HEK293 (cell line): ENCODE measurements at regions not wholly inside any gene's neighbourhood (a gene's known extent, or its start where the extent isn't known, plus 50 kb on each side); places are given as distances from the start of the nearest gene placed in this dataset.

ENCODE experiments used
- CTCF ChIA-PET: fragments of 350-600 bp; formaldehyde crosslinking; extraction: SDS; loops from one replicate; lab custom pipeline; 2021; ENCODE audit warnings: antibody characterized with exemption; lab: Yijun Ruan, JAX
- POLR2A ChIA-PET: fragments of 300-600 bp; formaldehyde crosslinking; extraction: SDS; loops from one replicate; lab custom pipeline; 2020; ENCODE audit warnings: antibody characterized with exemption, inconsistent platforms; lab: Yijun Ruan, JAX
- H3K27ac ChIP-seq: fragments of 200-500 bp; sonication (Bioruptor generic); 2 replicates; pipeline ENCODE4 v1.5.1; 2014; ENCODE audit warnings: low read depth, low read length, control low read depth, inconsistent platforms; ENCODE audit errors: extremely low read depth
- H3K36me3 ChIP-seq, 2 experiments: fragments of 200-500 bp in 1 of 2; sonication (Bioruptor generic) in 1 of 2; 1 replicate in 1 of 2; 2 replicates in 1 of 2; pipeline ENCODE4 v1.5.1; 2014 to 2017; ENCODE audit warnings: inconsistent platforms in 2 of 2, low read length in 2 of 2; ENCODE audit not compliant: control insufficient read depth in 2 of 2, insufficient read depth in 1 of 2
- H3K4me1 ChIP-seq: fragments of 200-500 bp; sonication (Bioruptor generic); 2 replicates; pipeline ENCODE4 v1.5.1; 2014; ENCODE audit warnings: mild to moderate bottlenecking, low read length, inconsistent platforms; ENCODE audit not compliant: control insufficient read depth, insufficient read depth
- H3K4me3 ChIP-seq: 2 replicates; pipeline ENCODE4 v1.5.1; 2011; ENCODE audit warnings: low read depth, mild to moderate bottlenecking, control low read depth, low read length, moderate library complexity
- H3K9me3 ChIP-seq: fragments of 200-500 bp; sonication (Bioruptor generic); 2 replicates; pipeline ENCODE4 v1.5.1; 2014; ENCODE audit warnings: low read depth, low read length, inconsistent platforms; ENCODE audit not compliant: control insufficient read depth, insufficient read depth
- BCL11B ChIP-seq: fragments of 450-650 bp; formaldehyde crosslinking; IDR thresholded peaks from 2 replicates; pipeline ENCODE4 v1.5.1; 2016; ENCODE audit warnings: low read depth, missing biosample characterization, missing genetic modification characterization
- OSR2 ChIP-seq: fragments of 450-650 bp; formaldehyde crosslinking; IDR thresholded peaks from 2 replicates; pipeline ENCODE4 v1.5.1; 2016; ENCODE audit warnings: missing biosample characterization, missing genetic modification characterization
- SCRT2 ChIP-seq: fragments of 450-650 bp; formaldehyde crosslinking; IDR thresholded peaks from 2 replicates; pipeline ENCODE4 v1.5.1; 2016; ENCODE audit warnings: missing biosample characterization, missing genetic modification characterization
- SP3 ChIP-seq: fragments of 450-650 bp; formaldehyde crosslinking; IDR thresholded peaks from 2 replicates; pipeline ENCODE4 v1.5.1; 2016; ENCODE audit warnings: missing biosample characterization, missing genetic modification characterization
- ZBTB11 ChIP-seq: fragments of 450-650 bp; formaldehyde crosslinking; conservative IDR thresholded peaks from 2 replicates; pipeline ENCODE4 v1.5.1; 2016; ENCODE audit warnings: low read depth, missing biosample characterization, missing genetic modification characterization
- ZBTB21 ChIP-seq: fragments of 450-650 bp; formaldehyde crosslinking; IDR thresholded peaks from 2 replicates; pipeline ENCODE4 v1.5.1; 2017; ENCODE audit warnings: missing biosample characterization, missing genetic modification characterization
- ZBTB26 ChIP-seq: fragments of 450-650 bp; formaldehyde crosslinking; optimal IDR thresholded peaks from 2 replicates; pipeline ENCODE3; 2016; ENCODE audit warnings: missing biosample characterization, mild to moderate bottlenecking, missing genetic modification characterization
- ZFP3 ChIP-seq: fragments of 450-650 bp; formaldehyde crosslinking; IDR thresholded peaks from 2 replicates; pipeline ENCODE4 v1.5.1; 2016; ENCODE audit warnings: low read depth, missing biosample characterization, missing genetic modification characterization
- ZNF350 ChIP-seq: fragments of 450-650 bp; formaldehyde crosslinking; IDR thresholded peaks from 2 replicates; pipeline ENCODE4 v1.5.0; 2017; ENCODE audit warnings: missing biosample characterization, mild to moderate bottlenecking, missing genetic modification characterization
- ZNF362 ChIP-seq: fragments of 450-650 bp; formaldehyde crosslinking; IDR thresholded peaks from 2 replicates; pipeline ENCODE4 v1.5.1; 2016; ENCODE audit warnings: missing biosample characterization, missing genetic modification characterization
- ZNF404 ChIP-seq: fragments of 450-650 bp; formaldehyde crosslinking; IDR thresholded peaks from 2 replicates; pipeline ENCODE4 v1.5.1; 2017; ENCODE audit warnings: missing biosample characterization, missing genetic modification characterization
- ZNF544 ChIP-seq: fragments of 450-650 bp; formaldehyde crosslinking; IDR thresholded peaks from 2 replicates; pipeline ENCODE4 v1.5.0; 2017; ENCODE audit warnings: missing biosample characterization, missing genetic modification characterization
- ZNF561 ChIP-seq: fragments of 450-650 bp; IDR thresholded peaks from 2 replicates; pipeline ENCODE4 v1.5.1; 2018; ENCODE audit warnings: missing biosample characterization, missing genetic modification characterization, borderline replicate concordance
- ZNF585B ChIP-seq: fragments of 450-650 bp; formaldehyde crosslinking; IDR thresholded peaks from 2 replicates; pipeline ENCODE4 v1.5.1; 2016; ENCODE audit warnings: missing biosample characterization, missing genetic modification characterization
- ZNF610 ChIP-seq: fragments of 450-650 bp; formaldehyde crosslinking; IDR thresholded peaks from 2 replicates; pipeline ENCODE4 v1.5.1; 2016; ENCODE audit warnings: missing biosample characterization, missing genetic modification characterization, borderline replicate concordance
- ZNF624 ChIP-seq: fragments of 450-650 bp; formaldehyde crosslinking; IDR thresholded peaks from 2 replicates; pipeline ENCODE4 v1.5.1; 2017; ENCODE audit warnings: missing biosample characterization, missing genetic modification characterization
- ZNF645 ChIP-seq: fragments of 450-650 bp; formaldehyde crosslinking; IDR thresholded peaks from 2 replicates; pipeline ENCODE4; 2016; ENCODE audit warnings: missing biosample characterization, missing genetic modification characterization
- ZNF701 ChIP-seq: fragments of 450-650 bp; formaldehyde crosslinking; IDR thresholded peaks from 2 replicates; pipeline ENCODE4 v1.5.1; 2016; ENCODE audit warnings: missing biosample characterization, missing genetic modification characterization
- ZNF837 ChIP-seq: fragments of 450-650 bp; formaldehyde crosslinking; IDR thresholded peaks from 2 replicates; pipeline ENCODE4 v1.5.1; 2016; ENCODE audit warnings: missing biosample characterization, missing genetic modification characterization
- ZSCAN23 ChIP-seq: fragments of 450-650 bp; formaldehyde crosslinking; IDR thresholded peaks from 2 replicates; pipeline ENCODE4 v1.5.1; 2016; ENCODE audit warnings: missing biosample characterization, missing genetic modification characterization
- ZSCAN30 ChIP-seq: fragments of 450-650 bp; IDR thresholded peaks from 2 replicates; pipeline ENCODE4 v1.5.1; 2018; ENCODE audit warnings: missing biosample characterization, mild to moderate bottlenecking, missing genetic modification characterization, moderate library complexity
- TF ChIP-seq, protein P1 (sequence below): fragments of 450-650 bp; formaldehyde crosslinking; IDR thresholded peaks from 2 replicates; pipeline ENCODE4 v1.5.1; 2017; ENCODE audit warnings: missing biosample characterization, missing genetic modification characterization
- TF ChIP-seq, protein P2 (sequence below): fragments of 450-650 bp; formaldehyde crosslinking; IDR thresholded peaks from 2 replicates; pipeline ENCODE4 v1.5.1; 2016; ENCODE audit warnings: missing biosample characterization, missing genetic modification characterization

- POLR2A ChIA-PET = no interaction called here
- H3K4me1 ChIP-seq = no peaks in the 10 kb centered on the region
- no peak for TF ChIP-seq ZBTB11 (tag by site-specific recombination)
- TF ChIP-seq ZNF610 = no peak
- TF ChIP-seq, protein P1, sequence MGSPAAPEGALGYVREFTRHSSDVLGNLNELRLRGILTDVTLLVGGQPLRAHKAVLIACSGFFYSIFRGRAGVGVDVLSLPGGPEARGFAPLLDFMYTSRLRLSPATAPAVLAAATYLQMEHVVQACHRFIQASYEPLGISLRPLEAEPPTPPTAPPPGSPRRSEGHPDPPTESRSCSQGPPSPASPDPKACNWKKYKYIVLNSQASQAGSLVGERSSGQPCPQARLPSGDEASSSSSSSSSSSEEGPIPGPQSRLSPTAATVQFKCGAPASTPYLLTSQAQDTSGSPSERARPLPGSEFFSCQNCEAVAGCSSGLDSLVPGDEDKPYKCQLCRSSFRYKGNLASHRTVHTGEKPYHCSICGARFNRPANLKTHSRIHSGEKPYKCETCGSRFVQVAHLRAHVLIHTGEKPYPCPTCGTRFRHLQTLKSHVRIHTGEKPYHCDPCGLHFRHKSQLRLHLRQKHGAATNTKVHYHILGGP (tag by site-specific recombination) = no peak
- TF ChIP-seq ZSCAN30 (tag by site-specific recombination) = no peak
- TF ChIP-seq ZBTB21 (tag by site-specific recombination) = no peak
- no peak for TF ChIP-seq ZSCAN23 (tag by site-specific recombination)
- no peak for TF ChIP-seq ZNF837
- TF ChIP-seq ZNF544 (tag by site-specific recombination) = no peak
- no peak overlapping the region for H3K4me3 ChIP-seq
- CTCF ChIA-PET = no interaction called here
- no peaks in the 10 kb centered on the region for H3K9me3 ChIP-seq
- H3K27ac ChIP-seq = no peak overlapping the region
- no peaks in the 10 kb centered on the region for H3K36me3 ChIP-seq
Measured at GRCh38 chr2:60355849-60356261, 197.6 kb downstream of the BCL11A start.

DNA sequence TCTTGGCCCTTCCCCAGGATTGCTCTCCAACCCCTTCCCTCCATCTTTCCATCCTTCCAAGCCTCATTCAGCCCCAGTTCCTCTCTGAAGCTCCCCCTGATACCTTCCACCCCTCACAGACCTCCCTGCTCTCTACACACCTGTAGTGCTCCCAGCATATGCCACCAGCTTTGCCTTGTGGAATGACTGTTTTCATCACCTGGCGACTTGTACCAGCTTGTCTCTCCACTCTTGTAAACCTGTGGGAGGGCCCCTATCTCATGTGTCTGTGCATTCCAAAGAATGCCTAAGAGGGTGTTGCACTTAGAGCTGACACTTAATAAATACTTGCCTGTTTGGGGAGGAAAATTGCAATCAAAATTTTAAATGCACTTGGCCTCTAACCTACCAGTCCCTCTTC, 198.7 kb downstream of the BCL11A start:
- Histone ChIP-seq H3K27ac (no peak overlapping the region), H3K4me3 (no peak overlapping the region), H3K36me3 (no peaks in the 10 kb centered on the region), H3K9me3 (no peaks in the 10 kb centered on the region), H3K4me1 (no peaks in the 10 kb centered on the region)
- CTCF ChIA-PET = no interaction called here
- TF ChIP-seq BCL11B (tag by site-specific recombination) = no peak
- TF ChIP-seq SCRT2 (tag by site-specific recombination) = peak; percentile 81
- no peak for TF ChIP-seq ZBTB26 (tag by site-specific recombination)
- no peak for TF ChIP-seq ZNF624
- POLR2A ChIA-PET = no interaction called here

DNA sequence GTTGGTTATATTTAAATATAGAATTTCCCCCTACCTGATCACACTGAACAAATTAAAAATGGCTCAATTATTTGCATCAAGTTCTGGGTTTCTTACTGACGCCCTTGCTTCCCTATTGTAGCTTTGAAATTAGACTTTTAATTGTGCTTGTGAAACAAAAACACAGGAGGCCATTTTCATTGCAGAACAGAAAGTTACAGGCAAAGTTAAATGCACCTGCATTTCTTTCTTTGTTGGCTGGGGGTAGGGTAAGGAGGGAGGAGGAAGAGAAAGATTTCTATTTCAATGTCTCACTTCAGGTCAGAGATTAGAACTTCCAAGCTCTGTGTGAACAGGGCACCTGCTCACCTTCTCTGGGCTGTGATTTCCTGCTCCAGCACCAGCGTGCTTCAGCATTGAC, 199.6 kb downstream of the BCL11A start:
- Histone ChIP-seq H3K36me3 (no peaks in the 10 kb centered on the region), H3K27ac (no peak overlapping the region), H3K4me3 (no peak overlapping the region), H3K4me1 (no peaks in the 10 kb centered on the region), H3K9me3 (no peaks in the 10 kb centered on the region)
- TF ChIP-seq ZFP3 (tag by site-specific recombination) (no peak), ZNF645 (no peak), SP3 (no peak), ZNF362 (tag by site-specific recombination) (no peak), ZNF701 (tag by site-specific recombination) (no peak), OSR2 (tag by site-specific recombination) (no peak), ZNF350 (tag by site-specific recombination) (no peak), ZNF404 (tag by site-specific recombination) (no peak), ZNF585B (tag by site-specific recombination) (no peak), BCL11B (tag by site-specific recombination) (no peak), ZNF561 (tag by site-specific recombination) (no peak)
- TF ChIP-seq, protein P2, sequence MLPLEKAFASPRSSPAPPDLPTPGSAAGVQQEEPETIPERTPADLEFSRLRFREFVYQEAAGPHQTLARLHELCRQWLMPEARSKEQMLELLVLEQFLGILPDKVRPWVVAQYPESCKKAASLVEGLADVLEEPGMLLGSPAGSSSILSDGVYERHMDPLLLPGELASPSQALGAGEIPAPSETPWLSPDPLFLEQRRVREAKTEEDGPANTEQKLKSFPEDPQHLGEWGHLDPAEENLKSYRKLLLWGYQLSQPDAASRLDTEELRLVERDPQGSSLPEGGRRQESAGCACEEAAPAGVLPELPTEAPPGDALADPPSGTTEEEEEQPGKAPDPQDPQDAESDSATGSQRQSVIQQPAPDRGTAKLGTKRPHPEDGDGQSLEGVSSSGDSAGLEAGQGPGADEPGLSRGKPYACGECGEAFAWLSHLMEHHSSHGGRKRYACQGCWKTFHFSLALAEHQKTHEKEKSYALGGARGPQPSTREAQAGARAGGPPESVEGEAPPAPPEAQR = no peak
- ChIA-PET POLR2A (no interaction called here), CTCF (no interaction called here)
